Type B pancreatic cell (in vitro differentiated cells): ENCODE measurements at regions not wholly inside any gene's neighbourhood (a gene's known extent, or its start where the extent isn't known, plus 50 kb on each side); places are given as distances from the start of the nearest gene placed in this dataset.

Experiments used
- DNase-seq: peaks from one replicate; pipeline ENCODE4 v3.0.0; 2021; ENCODE audit warnings: mixed read lengths; ENCODE audit not compliant: unreplicated experiment; ENCODE audit errors: extremely low spot score
- H3K27ac Mint-ChIP-seq: 2 replicates; pipeline ENCODE4 v1.8.0; 2021; ENCODE audit warnings: mild to moderate bottlenecking, mixed read lengths
- H3K27me3 Mint-ChIP-seq: 2 replicates; pipeline ENCODE4 v1.8.0; 2021; ENCODE audit warnings: mixed read lengths
- H3K36me3 Mint-ChIP-seq: 2 replicates; pipeline ENCODE4 v1.8.0; 2021; ENCODE audit warnings: mixed read lengths
- H3K4me1 Mint-ChIP-seq: one replicate; pipeline ENCODE4 v1.8.0; 2021; ENCODE audit warnings: mixed read lengths; ENCODE audit not compliant: unreplicated experiment
- H3K4me3 Mint-ChIP-seq: 2 replicates; pipeline ENCODE4 v1.8.0; 2021; ENCODE audit warnings: mild to moderate bottlenecking, mixed read lengths
- H3K9me3 Mint-ChIP-seq: 2 replicates; pipeline ENCODE4 v1.8.0; 2021; ENCODE audit warnings: mixed read lengths
- CTCF ChIP-seq: fragments of 200-600 bp; sonication (generic); conservative IDR thresholded peaks from 2 replicates; pipeline ENCODE4 v1.5.0; 2021; ENCODE audit warnings: antibody characterized with exemption, mild to moderate bottlenecking

GRCh38 chr16:54489225-54490111 lies 202.9 kb upstream of the IRX3 start:
- no peaks in the 10 kb centered on the region for H3K27me3 Mint-ChIP-seq
- no peak for DNase-seq
- peaks cover 7% of the 10 kb centered on the region for H3K4me1 Mint-ChIP-seq
- H3K9me3 Mint-ChIP-seq, result no peaks in the 10 kb centered on the region
- no peak overlapping the region for H3K27ac Mint-ChIP-seq
- TF ChIP-seq CTCF, result no peak
- no peak overlapping the region for H3K4me3 Mint-ChIP-seq
- no peaks in the 10 kb centered on the region for H3K36me3 Mint-ChIP-seq

DNA sequence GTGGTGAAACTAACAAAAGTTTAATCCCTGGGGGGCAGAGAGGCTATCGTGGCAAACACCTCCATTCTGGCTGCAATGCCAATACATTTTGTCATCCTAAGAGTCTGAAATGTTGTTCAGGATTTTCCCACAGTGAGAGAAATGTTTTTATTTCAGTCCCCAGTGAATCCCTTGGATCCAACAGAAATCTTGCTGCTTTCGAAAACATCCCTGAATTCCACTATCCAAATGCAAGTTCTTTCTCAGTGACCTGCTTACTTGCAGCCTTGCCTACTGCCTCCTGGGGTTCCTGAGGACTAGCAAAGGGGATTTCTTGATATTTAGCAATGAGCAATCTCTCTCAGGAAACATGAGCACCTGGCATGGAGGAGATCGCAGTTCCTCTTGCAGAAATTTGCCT lies 202.1 kb upstream of the IRX3 start:
- Mint-ChIP-seq H3K4me1 (peaks cover 14% of the 10 kb centered on the region), H3K9me3 (no peaks in the 10 kb centered on the region), H3K27me3 (no peaks in the 10 kb centered on the region), H3K27ac (no peak overlapping the region), H3K4me3 (no peak overlapping the region), H3K36me3 (no peaks in the 10 kb centered on the region)
- no peak for DNase-seq
- no peak for TF ChIP-seq CTCF

- Mint-ChIP-seq H3K27ac (no peak overlapping the region), H3K4me1 (peaks cover 20% of the 10 kb centered on the region)
- TF ChIP-seq CTCF, result no peak
These were observed 201.3 kb upstream of the IRX3 start for GRCh38 chr16:54487933-54488332.

GRCh38 chr16:54484700-54485099 lies 198.1 kb upstream of the IRX3 start:
- DNase-seq, result no peak
- H3K36me3 Mint-ChIP-seq, result no peaks in the 10 kb centered on the region
- no peak overlapping the region for H3K4me3 Mint-ChIP-seq
- no peak for TF ChIP-seq CTCF
- no peaks in the 10 kb centered on the region for H3K27me3 Mint-ChIP-seq
- H3K9me3 Mint-ChIP-seq, result no peaks in the 10 kb centered on the region
- peaks cover 20% of the 10 kb centered on the region for H3K4me1 Mint-ChIP-seq
- no peak overlapping the region for H3K27ac Mint-ChIP-seq

More at GRCh38 chr16:54487933-54488332, 201.3 kb upstream of the IRX3 start:
- no peaks in the 10 kb centered on the region for H3K27me3 Mint-ChIP-seq
- H3K36me3 Mint-ChIP-seq, result no peaks in the 10 kb centered on the region
- no peak for DNase-seq
- no peak overlapping the region for H3K4me3 Mint-ChIP-seq
- H3K9me3 Mint-ChIP-seq, result no peaks in the 10 kb centered on the region

- H3K4me3 Mint-ChIP-seq, result no peak overlapping the region
- no peak overlapping the region for H3K27ac Mint-ChIP-seq
- H3K36me3 Mint-ChIP-seq, result no peaks in the 10 kb centered on the region
- DNase-seq, result no peak
- no peaks in the 10 kb centered on the region for H3K9me3 Mint-ChIP-seq
- peaks cover 20% of the 10 kb centered on the region for H3K4me1 Mint-ChIP-seq
- no peak for TF ChIP-seq CTCF
- H3K27me3 Mint-ChIP-seq, result peaks cover 3% of the 10 kb centered on the region
These were observed 196.4 kb upstream of the IRX3 start for GRCh38 chr16:54482892-54483574.
